ENCODE measurements at regions not wholly inside any gene's neighbourhood (a gene's known extent, or its start where the extent isn't known, plus 50 kb on each side); places are given as distances from the start of the nearest gene placed in this dataset.

GRCh38 chr11:128157423-128158298, 429.7 kb downstream of the ETS1 start (continued):
- TF ChIP-seq E4F1 (IDR thresholded peaks at IDR 0.05; ENCODE audit: borderline replicate concordance, partially characterized antibody) = no peak
- no peak for TF ChIP-seq SMAD1 (IDR thresholded peaks at IDR 0.05; ENCODE audit: low read depth, partially characterized antibody)
- no peak for TF ChIP-seq TCF12 (IDR thresholded peaks at IDR 0.05; ENCODE audit: low read depth, low read length)
- TF ChIP-seq NRF1 (conservative IDR thresholded peaks at IDR 0.05; ENCODE audit: low read depth, low read length) = no peak
- no peak for TF ChIP-seq NR2F1 (conservative IDR thresholded peaks at IDR 0.05)
- TF ChIP-seq, protein P1, sequence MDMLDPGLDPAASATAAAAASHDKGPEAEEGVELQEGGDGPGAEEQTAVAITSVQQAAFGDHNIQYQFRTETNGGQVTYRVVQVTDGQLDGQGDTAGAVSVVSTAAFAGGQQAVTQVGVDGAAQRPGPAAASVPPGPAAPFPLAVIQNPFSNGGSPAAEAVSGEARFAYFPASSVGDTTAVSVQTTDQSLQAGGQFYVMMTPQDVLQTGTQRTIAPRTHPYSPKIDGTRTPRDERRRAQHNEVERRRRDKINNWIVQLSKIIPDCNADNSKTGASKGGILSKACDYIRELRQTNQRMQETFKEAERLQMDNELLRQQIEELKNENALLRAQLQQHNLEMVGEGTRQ (IDR thresholded peaks at IDR 0.05; ENCODE audit: borderline replicate concordance, low read depth, low read length) = no peak
- peak; percentile 63 for TF ChIP-seq YY1 (IDR thresholded peaks at IDR 0.05; ENCODE audit: low read depth, low read length)
- no peak for TF ChIP-seq NFIC (IDR thresholded peaks at IDR 0.05; ENCODE audit: low read depth, low read length)
- TF ChIP-seq RELA (IDR thresholded peaks at IDR 0.05; ENCODE audit: borderline replicate concordance, partially characterized antibody) = no peak
- peak; percentile 31; the same call in 1 of the 2 replicates for TF ChIP-seq RUNX3 (IDR thresholded peaks at IDR 0.05; ENCODE audit: low read length)
- peak; percentile 60 for TF ChIP-seq SMC3 (IDR thresholded peaks at IDR 0.05; ENCODE audit: borderline replicate concordance, low read length)
- TF ChIP-seq SIN3A (IDR thresholded peaks at IDR 0.05; ENCODE audit: low read depth, low read length) = no peak
- TF ChIP-seq, protein P2, sequence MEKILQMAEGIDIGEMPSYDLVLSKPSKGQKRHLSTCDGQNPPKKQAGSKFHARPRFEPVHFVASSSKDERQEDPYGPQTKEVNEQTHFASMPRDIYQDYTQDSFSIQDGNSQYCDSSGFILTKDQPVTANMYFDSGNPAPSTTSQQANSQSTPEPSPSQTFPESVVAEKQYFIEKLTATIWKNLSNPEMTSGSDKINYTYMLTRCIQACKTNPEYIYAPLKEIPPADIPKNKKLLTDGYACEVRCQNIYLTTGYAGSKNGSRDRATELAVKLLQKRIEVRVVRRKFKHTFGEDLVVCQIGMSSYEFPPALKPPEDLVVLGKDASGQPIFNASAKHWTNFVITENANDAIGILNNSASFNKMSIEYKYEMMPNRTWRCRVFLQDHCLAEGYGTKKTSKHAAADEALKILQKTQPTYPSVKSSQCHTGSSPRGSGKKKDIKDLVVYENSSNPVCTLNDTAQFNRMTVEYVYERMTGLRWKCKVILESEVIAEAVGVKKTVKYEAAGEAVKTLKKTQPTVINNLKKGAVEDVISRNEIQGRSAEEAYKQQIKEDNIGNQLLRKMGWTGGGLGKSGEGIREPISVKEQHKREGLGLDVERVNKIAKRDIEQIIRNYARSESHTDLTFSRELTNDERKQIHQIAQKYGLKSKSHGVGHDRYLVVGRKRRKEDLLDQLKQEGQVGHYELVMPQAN (conservative IDR thresholded peaks at IDR 0.05) = no peak
- TF ChIP-seq ZNF592 (IDR thresholded peaks at IDR 0.05) = no peak
- no peak for TF ChIP-seq MYB (IDR thresholded peaks at IDR 0.05; ENCODE audit: borderline replicate concordance, low read depth, low read length)
- no peak for TF ChIP-seq BACH1 (IDR thresholded peaks at IDR 0.05; ENCODE audit: borderline replicate concordance)
- no peak for TF ChIP-seq BCL3 (IDR thresholded peaks at IDR 0.05; ENCODE audit: borderline replicate concordance, insufficient read depth, low read depth, low read length, poor library complexity, severe bottlenecking)
- TF ChIP-seq ZNF24 (IDR thresholded peaks at IDR 0.05) = 0 out of 2 replicates have a peak, but pooled peaks have one; percentile 17
- TF ChIP-seq NR2C1 (IDR thresholded peaks at IDR 0.05) = no peak

Measured in GM12878 (cell line).